Left renal pelvis (tissue), 4 donors: ENCODE measurements at regions not wholly inside any gene's neighbourhood (a gene's known extent, or its start where the extent isn't known, plus 50 kb on each side); places are given as distances from the start of the nearest gene placed in this dataset.

ENCODE experiments used
- DNase-seq, 4 donors: peaks; one replicate each; pipeline ENCODE4 v3.0.0-alpha.2; 2013; ENCODE audit warnings: low read depth in 4 of 4, low spot score in 3 of 4

GRCh38 chr4:31548823-31549222 is 828.7 kb downstream of the PCDH7 start:
- DNase-seq: no peak

DNA sequence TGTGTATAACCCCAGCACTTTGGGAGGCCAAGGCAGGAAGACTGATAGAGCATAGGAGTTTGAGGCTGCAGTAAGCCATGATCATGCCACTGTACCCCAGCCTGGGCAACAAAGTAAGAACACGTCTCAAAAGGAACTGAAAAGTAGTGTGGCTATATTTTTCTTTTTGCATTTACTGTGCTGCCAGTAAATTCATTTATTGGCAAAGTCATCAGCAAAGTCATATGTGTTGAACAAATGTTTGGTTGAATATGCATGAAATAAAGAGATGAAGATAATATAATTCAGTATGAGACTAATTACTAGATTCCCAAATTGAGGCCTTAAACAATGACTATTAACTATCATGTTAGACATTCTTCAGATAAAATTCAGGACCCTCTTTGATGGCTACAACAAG is 829.1 kb downstream of the PCDH7 start:
- no peak for DNase-seq

DNA sequence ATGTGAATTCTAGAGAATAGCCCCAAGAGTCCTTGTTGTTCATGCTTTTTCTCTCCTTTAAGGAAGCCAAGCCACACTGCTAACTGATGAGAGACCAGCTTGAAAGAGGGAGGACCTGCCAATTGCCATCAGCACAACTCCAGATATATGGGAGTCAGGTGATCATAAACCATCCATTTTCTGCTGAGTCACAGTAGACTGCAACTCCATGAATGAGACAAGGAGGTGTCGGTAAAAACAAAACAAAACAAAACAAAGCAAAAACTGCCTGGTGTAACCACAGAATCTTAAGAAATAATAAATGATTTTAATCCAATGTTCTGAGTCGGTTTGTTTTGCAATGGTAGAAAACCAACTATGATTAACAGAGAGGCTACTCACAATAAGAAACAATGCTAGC is 837.3 kb downstream of the PCDH7 start:
- no peak for DNase-seq

GRCh38 chr4:31573554-31573953 is 853.4 kb downstream of the PCDH7 start:
- DNase-seq: no peak

DNA sequence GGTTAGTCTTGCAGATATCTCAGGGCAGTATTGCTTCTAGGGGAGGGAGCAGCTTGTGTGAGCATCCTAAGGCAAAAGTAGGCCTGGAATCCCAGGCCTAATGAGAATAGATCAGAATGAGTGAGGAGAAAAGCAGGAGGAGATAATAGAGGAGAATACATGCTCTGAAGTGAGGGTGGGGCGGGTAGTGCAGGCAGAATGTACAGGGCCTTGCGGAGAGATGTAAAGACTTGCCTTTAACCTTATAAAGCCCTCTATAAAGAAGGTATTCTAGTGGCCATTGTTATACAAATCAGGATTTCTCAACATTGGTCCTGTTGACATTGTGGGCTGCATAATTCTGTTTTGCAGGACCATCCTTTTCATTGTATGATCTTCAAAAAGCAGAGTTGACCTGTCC is 855.3 kb downstream of the PCDH7 start:
- DNase-seq: no peak

DNA sequence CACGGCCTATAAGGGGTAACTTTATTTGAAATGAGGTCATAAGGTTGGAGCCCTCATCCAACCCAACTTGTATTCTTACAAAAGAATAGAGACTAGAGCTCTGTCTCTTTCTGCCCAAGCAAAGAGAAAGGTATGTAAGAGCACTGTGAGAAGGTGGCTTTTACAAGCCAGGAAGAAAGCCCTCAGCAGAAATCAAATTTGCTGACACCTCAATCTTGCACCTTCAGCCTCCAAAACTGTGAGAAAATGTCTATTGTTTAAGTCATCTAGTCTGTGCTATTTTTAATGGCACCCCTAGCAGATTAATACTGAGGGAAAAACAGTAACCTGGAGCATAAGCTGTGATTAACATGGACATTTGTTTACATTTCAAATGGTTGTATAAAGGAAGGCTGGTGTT is 860.7 kb downstream of the PCDH7 start:
- no peak for DNase-seq

DNA sequence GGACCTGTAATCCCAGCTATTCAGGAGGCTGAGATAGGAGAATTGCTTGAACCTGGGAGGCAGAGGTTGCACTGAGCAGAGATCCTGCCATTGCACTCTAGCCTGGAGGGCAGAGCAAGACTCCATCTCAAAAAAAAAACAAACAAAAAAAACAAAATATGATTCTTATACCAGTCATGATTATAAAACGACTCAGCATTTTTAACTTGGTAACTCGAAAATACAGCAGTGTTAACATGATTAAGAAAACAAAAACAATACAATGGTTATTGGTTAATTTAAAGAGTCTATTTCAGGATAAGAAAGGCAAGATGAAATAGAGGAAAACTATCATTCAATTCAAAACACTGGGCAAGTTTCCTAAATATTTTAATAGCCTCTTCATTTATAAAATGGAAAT is 865.3 kb downstream of the PCDH7 start:
- DNase-seq: no peak

- DNase-seq: no peak
These were observed 872.1 kb downstream of the PCDH7 start for GRCh38 chr4:31592293-31592692.

- no peak for DNase-seq
These were observed 875.3 kb downstream of the PCDH7 start for GRCh38 chr4:31595496-31595895.

GRCh38 chr4:31598639-31599038 is 878.5 kb downstream of the PCDH7 start:
- DNase-seq: no peak

GRCh38 chr4:31601793-31602192 is 881.6 kb downstream of the PCDH7 start:
- DNase-seq: no peak

- DNase-seq: no peak
These were observed 893.9 kb downstream of the PCDH7 start for GRCh38 chr4:31613946-31614623.

GRCh38 chr4:31617667-31618066 is 897.5 kb downstream of the PCDH7 start:
- DNase-seq: no peak

DNA sequence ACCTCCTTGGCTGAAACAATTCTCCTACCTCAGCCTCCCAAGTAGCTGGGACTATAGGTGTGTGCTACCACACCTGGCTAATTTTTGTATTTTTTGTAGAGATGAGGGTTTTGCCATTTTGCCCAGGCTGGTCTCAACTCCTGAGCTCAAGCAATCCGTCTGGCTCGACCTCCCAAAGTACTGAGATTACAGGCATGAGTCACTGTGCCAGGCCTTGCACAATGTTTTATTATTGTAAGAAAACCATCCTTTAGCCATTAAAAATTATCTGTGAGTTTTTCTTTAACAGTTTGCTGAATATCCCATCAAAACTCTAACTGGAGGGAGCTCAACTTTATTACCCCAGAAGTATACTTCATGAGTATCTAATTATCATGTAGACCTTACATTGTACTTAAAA is 900.3 kb downstream of the PCDH7 start:
- DNase-seq: no peak

- no peak for DNase-seq
These were observed 925.1 kb downstream of the PCDH7 start for GRCh38 chr4:31645236-31645635.

GRCh38 chr4:31647786-31648185 is 927.6 kb downstream of the PCDH7 start:
- DNase-seq: no peak

GRCh38 chr4:31649878-31650277 is 929.7 kb downstream of the PCDH7 start:
- no peak for DNase-seq

DNA sequence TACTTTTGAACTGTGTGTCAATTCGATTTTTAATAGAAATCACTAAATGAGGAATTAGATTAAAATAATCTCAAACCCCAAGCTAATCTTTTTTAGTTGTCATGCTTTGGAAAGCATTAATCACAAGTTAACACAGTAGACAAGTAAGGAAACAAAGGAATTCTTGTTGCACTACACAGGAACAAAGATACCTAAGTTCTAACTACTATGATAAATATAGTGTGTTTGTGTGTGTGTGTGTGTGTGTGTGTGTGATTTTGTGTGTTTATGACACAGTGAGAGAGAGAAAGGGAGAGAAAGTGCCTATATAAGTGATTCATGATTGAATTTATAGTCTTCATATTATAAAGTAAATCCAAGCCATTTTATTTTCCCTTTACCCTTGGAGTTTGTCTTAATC is 931.4 kb downstream of the PCDH7 start:
- no peak for DNase-seq

DNA sequence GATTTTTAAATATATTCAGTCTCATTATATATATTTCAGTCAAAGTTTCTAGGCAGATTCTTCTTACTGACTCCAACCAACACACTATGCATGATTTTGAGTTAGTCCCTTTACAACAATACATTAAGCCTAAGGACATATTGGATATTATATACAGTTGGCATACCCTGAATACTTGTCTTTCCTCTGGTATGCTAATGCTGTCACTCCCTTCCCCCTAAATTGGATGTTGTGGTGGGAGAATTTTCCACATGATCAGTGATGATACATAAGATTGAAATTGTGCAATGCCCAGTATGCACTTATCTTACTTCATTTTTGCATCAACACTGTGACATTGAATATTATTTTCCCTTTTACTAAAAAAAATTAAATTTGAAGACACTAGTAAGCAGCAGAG is 935.2 kb downstream of the PCDH7 start:
- no peak for DNase-seq

- DNase-seq: no peak
These were observed 937.8 kb downstream of the PCDH7 start for GRCh38 chr4:31657859-31658570.

DNA sequence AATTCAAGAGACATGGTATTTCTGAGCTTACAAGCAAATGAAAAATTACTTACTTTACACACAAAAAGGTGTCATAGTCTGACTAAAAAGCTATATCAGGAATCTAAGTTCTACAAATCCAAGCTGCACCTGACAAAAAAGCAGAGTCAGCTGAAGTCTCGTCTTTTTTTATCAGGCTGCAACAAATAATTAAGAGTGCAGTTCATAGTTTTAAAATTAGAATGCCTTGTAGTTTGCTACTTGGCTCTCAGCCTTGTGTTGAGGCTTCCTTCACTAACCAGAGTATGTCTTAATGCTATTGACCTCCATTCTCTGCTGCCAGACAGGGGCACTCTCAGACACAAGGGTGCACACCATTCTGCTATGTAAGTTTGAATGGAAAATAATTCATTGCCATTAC is 940.7 kb downstream of the PCDH7 start:
- no peak for DNase-seq

- no peak for DNase-seq
These were observed 942.8 kb downstream of the PCDH7 start for GRCh38 chr4:31662951-31663350.

GRCh38 chr4:31667686-31668085 is 947.5 kb downstream of the PCDH7 start:
- no peak for DNase-seq
